H9 (cell line): ENCODE measurements at regions not wholly inside any gene's neighbourhood (a gene's known extent, or its start where the extent isn't known, plus 50 kb on each side); places are given as distances from the start of the nearest gene placed in this dataset.

ENCODE experiments used
- DNase-seq: peaks from one replicate; pipeline ENCODE4 v3.0.0-alpha.2; 2017
- H2AFZ ChIP-seq: one replicate; pipeline ENCODE4 v1.6.1; 2013; ENCODE audit warnings: mild to moderate bottlenecking, low read length, control low read depth, moderate library complexity
- H2AK5ac ChIP-seq: 2 replicates; pipeline ENCODE4 v1.6.1; 2013; ENCODE audit warnings: low read length, control low read depth, mixed read lengths; ENCODE audit not compliant: insufficient read length
- H2BK120ac ChIP-seq: one replicate; pipeline ENCODE4 v1.6.1; 2013; ENCODE audit warnings: low read depth, mild to moderate bottlenecking, low read length, control low read depth, inconsistent platforms; ENCODE audit not compliant: poor library complexity, severe bottlenecking
- H2BK12ac ChIP-seq: 2 replicates; pipeline ENCODE4 v1.6.1; 2013; ENCODE audit warnings: low read length, control low read depth, mixed read lengths, low read depth; ENCODE audit not compliant: insufficient read length
- H2BK15ac ChIP-seq: 2 replicates; pipeline ENCODE4 v1.6.1; 2013; ENCODE audit warnings: low read depth, low read length, control low read depth
- H2BK20ac ChIP-seq: one replicate; pipeline ENCODE4 v1.6.1; 2013; ENCODE audit warnings: low read depth, mild to moderate bottlenecking, low read length, control low read depth, inconsistent platforms; ENCODE audit not compliant: poor library complexity, severe bottlenecking
- H2BK5ac ChIP-seq: 2 replicates; pipeline ENCODE4 v1.6.1; 2013; ENCODE audit warnings: low read length, control low read depth, mixed read lengths; ENCODE audit not compliant: insufficient read length
- H3K14ac ChIP-seq: 2 replicates; pipeline ENCODE4 v1.6.1; 2013; ENCODE audit warnings: low read length, control low read depth; ENCODE audit not compliant: insufficient read depth
- H3K18ac ChIP-seq: 2 replicates; pipeline ENCODE4 v1.6.1; 2013; ENCODE audit warnings: low read depth, mild to moderate bottlenecking, mixed read lengths, low read length, control low read depth; ENCODE audit not compliant: insufficient read length
- H3K23ac ChIP-seq: 2 replicates; pipeline ENCODE4 v1.6.1; 2013; ENCODE audit warnings: low read length, control low read depth, mixed read lengths, low read depth; ENCODE audit not compliant: insufficient read length
- H3K23me2 ChIP-seq: 2 replicates; pipeline ENCODE4 v1.6.1; 2013; ENCODE audit warnings: low read depth, mild to moderate bottlenecking, mixed read lengths, low read length, control low read depth; ENCODE audit not compliant: insufficient read length, poor library complexity, severe bottlenecking
- H3K27ac ChIP-seq: 2 replicates; pipeline ENCODE4 v1.5.1; 2013; ENCODE audit warnings: low read length, control low read depth, mixed read lengths, low read depth; ENCODE audit not compliant: insufficient read length
- H3K27me3 ChIP-seq: 2 replicates; pipeline ENCODE4 v1.6.1; 2013; ENCODE audit warnings: low read length, control low read depth, inconsistent platforms; ENCODE audit not compliant: insufficient read depth
- H3K4ac ChIP-seq: 2 replicates; pipeline ENCODE4 v1.6.1; 2013; ENCODE audit warnings: low read depth, mild to moderate bottlenecking, control low read depth, inconsistent platforms, low read length, moderate library complexity
- H3K4me1 ChIP-seq: 2 replicates; pipeline ENCODE4 v1.6.1; 2013; ENCODE audit warnings: low read length, control low read depth, inconsistent platforms; ENCODE audit not compliant: insufficient read depth
- H3K4me2 ChIP-seq: 2 replicates; pipeline ENCODE4 v1.6.1; 2013; ENCODE audit warnings: low read length, control low read depth, mixed read lengths; ENCODE audit not compliant: insufficient read length, insufficient read depth
- H3K56ac ChIP-seq: 2 replicates; pipeline ENCODE4 v1.6.1; 2013; ENCODE audit warnings: low read depth, mild to moderate bottlenecking, mixed read lengths, low read length, control low read depth; ENCODE audit not compliant: insufficient read length
- H3K79me1 ChIP-seq: 2 replicates; pipeline ENCODE4 v1.6.1; 2013; ENCODE audit warnings: low read depth, mild to moderate bottlenecking, moderate library complexity, low read length, control low read depth, inconsistent platforms; ENCODE audit not compliant: insufficient read depth, poor library complexity, severe bottlenecking
- H3K79me2 ChIP-seq: 2 replicates; pipeline ENCODE4 v1.6.1; 2013; ENCODE audit warnings: low read length, control low read depth, inconsistent platforms; ENCODE audit not compliant: insufficient read depth
- H3K9ac ChIP-seq: 2 replicates; pipeline ENCODE4 v1.6.1; 2013; ENCODE audit warnings: low read length, control low read depth, mixed read lengths; ENCODE audit not compliant: insufficient read length; ENCODE audit errors: extremely low read depth
- H3K9me3 ChIP-seq: one replicate; pipeline ENCODE4 v1.6.1; 2013; ENCODE audit warnings: low read depth, low read length, inconsistent platforms; ENCODE audit not compliant: control insufficient read depth
- H3T11ph ChIP-seq: one replicate; pipeline ENCODE4 v1.6.1; 2013; ENCODE audit warnings: mild to moderate bottlenecking, low read length, control low read depth, inconsistent platforms
- H4K20me1 ChIP-seq: one replicate; pipeline ENCODE4 v1.6.1; 2013; ENCODE audit not compliant: control insufficient read depth, insufficient read length, insufficient read depth
- H4K5ac ChIP-seq: 2 replicates; pipeline ENCODE4 v1.6.1; 2013; ENCODE audit warnings: low read depth, mild to moderate bottlenecking, mixed read lengths, low read length, control low read depth; ENCODE audit not compliant: insufficient read length
- H4K8ac ChIP-seq: replicated peaks from 2 replicates; pipeline ENCODE4 v1.6.1; 2013; ENCODE audit warnings: low read length, control low read depth, mixed read lengths, low read depth; ENCODE audit not compliant: insufficient read length
- H4K91ac ChIP-seq: 2 replicates; pipeline ENCODE4 v1.6.1; 2013; ENCODE audit warnings: low read depth, mild to moderate bottlenecking, moderate library complexity, mixed read lengths, low read length, control low read depth; ENCODE audit not compliant: insufficient read length
- H3K27ac Mint-ChIP-seq, 3 experiments: 2 replicates in 2 of 3; 3 replicates in 1 of 3; pipeline ENCODE4 v1.8.0; 2020 to 2021; ENCODE audit warnings: mixed read lengths in 3 of 3, mild to moderate bottlenecking in 1 of 3, moderate library complexity in 1 of 3
- H3K27me3 Mint-ChIP-seq: 2 replicates; pipeline ENCODE4 v1.8.0; 2021; ENCODE audit warnings: low read depth, mild to moderate bottlenecking, moderate library complexity, mixed read lengths
- H3K36me3 Mint-ChIP-seq, 3 experiments: 2 replicates in 2 of 3; 3 replicates in 1 of 3; pipeline ENCODE4 v1.8.0; 2020 to 2021; ENCODE audit warnings: low read depth in 3 of 3, mixed read lengths in 3 of 3; ENCODE audit not compliant: insufficient read depth in 1 of 3
- H3K4me1 Mint-ChIP-seq, 2 experiments: 2 replicates each; pipeline ENCODE4 v1.8.0; 2020; ENCODE audit warnings: mixed read lengths in 2 of 2
- H3K4me3 Mint-ChIP-seq, 2 experiments: 2 replicates in 1 of 2; 3 replicates in 1 of 2; pipeline ENCODE4 v1.8.0; 2020 to 2021; ENCODE audit warnings: mild to moderate bottlenecking in 2 of 2, mixed read lengths in 2 of 2, moderate library complexity in 1 of 2
- H3K9me3 Mint-ChIP-seq, 2 experiments: 2 replicates in 1 of 2; 3 replicates in 1 of 2; pipeline ENCODE4 v1.8.0; 2020; ENCODE audit warnings: mild to moderate bottlenecking in 2 of 2, mixed read lengths in 2 of 2, moderate library complexity in 1 of 2
- WGBS: extraction: QIAGEN DNeasy Blood & Tissue Kit; methylation state at CpG from one replicate; pipeline ENCODE4 v1.1.7; 2013; ENCODE audit warnings: missing lambda C conversion rate, low lambda C conversion rate, mixed read lengths; ENCODE audit not compliant: insufficient read length; ENCODE audit errors: extremely low coverage; 5-methylcytosine and 5-hydroxymethylcytosine counted together
- TF ChIP-seq, protein P1 (sequence below): fragments of 200-600 bp; sonication (generic); conservative IDR thresholded peaks from 3 replicates; pipeline ENCODE4 v1.8.0; 2021; ENCODE audit warnings: antibody characterized with exemption, mild to moderate bottlenecking

DNA sequence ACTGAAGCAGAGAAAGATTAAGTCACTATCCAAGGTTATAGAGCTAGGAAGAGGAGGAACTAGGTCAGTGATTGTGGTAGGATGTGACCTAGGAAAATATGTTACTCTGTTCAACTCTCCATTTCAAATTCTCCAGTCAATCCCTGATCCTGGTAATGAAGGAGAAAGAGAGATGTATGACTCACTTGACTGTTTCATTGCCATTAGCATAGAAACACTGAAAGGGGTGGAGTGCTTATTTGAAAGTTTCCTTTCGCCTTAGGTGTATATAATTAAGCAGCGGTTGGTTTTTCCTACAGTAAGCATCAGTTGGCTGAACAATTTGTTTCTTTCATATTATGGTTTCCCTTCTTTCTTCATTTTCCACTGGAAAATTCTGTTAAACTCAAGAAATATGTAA lies 198.1 kb upstream of the CSNK1A1L start:
- Histone ChIP-seq H3K9ac (no peak overlapping the region), H3K23ac (no peak overlapping the region), H3K18ac (no peak overlapping the region), H3K27ac (no peak overlapping the region), H2BK15ac (no peak overlapping the region), H2BK120ac (no peak overlapping the region), H3K79me1 (no peaks in the 10 kb centered on the region), H3T11ph (no peak overlapping the region), H3K23me2 (no peaks in the 10 kb centered on the region), H3K9me3 (no peaks in the 10 kb centered on the region), H4K5ac (no peak overlapping the region), H3K56ac (no peak overlapping the region), H2BK12ac (no peak overlapping the region), H2AK5ac (no peak overlapping the region), H3K4me2 (no peak overlapping the region), H2BK20ac (no peak overlapping the region), H4K8ac (no peak overlapping the region), H3K4ac (no peak overlapping the region), H4K91ac (no peak overlapping the region), H3K27me3 (no peaks in the 10 kb centered on the region), H3K4me1 (no peaks in the 10 kb centered on the region), H4K20me1 (no peaks in the 10 kb centered on the region), H2AFZ (no peak overlapping the region), H3K14ac (no peak overlapping the region), H2BK5ac (no peak overlapping the region), H3K79me2 (no peaks in the 10 kb centered on the region)
- peaks cover 3 to 10% of the 10 kb centered on the region in 2 experiments; a peak in 2 of 4 replicates for H3K4me1 Mint-ChIP-seq
- H3K27me3 Mint-ChIP-seq: no peaks in the 10 kb centered on the region
- TF ChIP-seq, protein P1, sequence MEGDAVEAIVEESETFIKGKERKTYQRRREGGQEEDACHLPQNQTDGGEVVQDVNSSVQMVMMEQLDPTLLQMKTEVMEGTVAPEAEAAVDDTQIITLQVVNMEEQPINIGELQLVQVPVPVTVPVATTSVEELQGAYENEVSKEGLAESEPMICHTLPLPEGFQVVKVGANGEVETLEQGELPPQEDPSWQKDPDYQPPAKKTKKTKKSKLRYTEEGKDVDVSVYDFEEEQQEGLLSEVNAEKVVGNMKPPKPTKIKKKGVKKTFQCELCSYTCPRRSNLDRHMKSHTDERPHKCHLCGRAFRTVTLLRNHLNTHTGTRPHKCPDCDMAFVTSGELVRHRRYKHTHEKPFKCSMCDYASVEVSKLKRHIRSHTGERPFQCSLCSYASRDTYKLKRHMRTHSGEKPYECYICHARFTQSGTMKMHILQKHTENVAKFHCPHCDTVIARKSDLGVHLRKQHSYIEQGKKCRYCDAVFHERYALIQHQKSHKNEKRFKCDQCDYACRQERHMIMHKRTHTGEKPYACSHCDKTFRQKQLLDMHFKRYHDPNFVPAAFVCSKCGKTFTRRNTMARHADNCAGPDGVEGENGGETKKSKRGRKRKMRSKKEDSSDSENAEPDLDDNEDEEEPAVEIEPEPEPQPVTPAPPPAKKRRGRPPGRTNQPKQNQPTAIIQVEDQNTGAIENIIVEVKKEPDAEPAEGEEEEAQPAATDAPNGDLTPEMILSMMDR: no peak
- DNase-seq: no peak
- no peaks in the 10 kb centered on the region for H3K36me3 Mint-ChIP-seq
- H3K4me3 Mint-ChIP-seq: no peak overlapping the region
- no CpG with 5 or more reads among the region's 2 CpGs for WGBS
- H3K9me3 Mint-ChIP-seq: no peaks in the 10 kb centered on the region
- H3K27ac Mint-ChIP-seq: no peak overlapping the region
